Activated T-cell treated with anti-CD3 and anti-CD28 coated beads, Interleukin-2, amount 50 U/mL, for 72 hours (primary cell): ENCODE measurements at regions not wholly inside any gene's neighbourhood (a gene's known extent, or its start where the extent isn't known, plus 50 kb on each side); places are given as distances from the start of the nearest gene placed in this dataset.

Experiments
- ATAC-seq, 2 donors: fragments of 150-1000 bp; cut with Tn5 transposase; replicated peaks in 1 of 2; 2 replicates each; pipeline ENCODE4 v1.10.0; 2021; ENCODE audit warnings: moderate library complexity in 2 of 2, mild to moderate bottlenecking in 1 of 2
- DNase-seq, 2 donors: peaks; one replicate each; pipeline ENCODE4 v3.0.0; 2021 to 2022; ENCODE audit warnings: mixed read lengths in 1 of 2
- H3K27ac Mint-ChIP-seq: one replicate; pipeline ENCODE4 v1.8.0; 2022; ENCODE audit warnings: mild to moderate bottlenecking, moderate library complexity, mixed read lengths
- H3K27me3 Mint-ChIP-seq: one replicate; pipeline ENCODE4 v1.8.0; 2022; ENCODE audit warnings: low read depth, mixed read lengths
- H3K36me3 Mint-ChIP-seq, 2 donors: one replicate each; pipeline ENCODE4 v1.8.0; 2022; ENCODE audit warnings: mixed read lengths in 2 of 2, mild to moderate bottlenecking in 1 of 2; ENCODE audit not compliant: insufficient read depth in 2 of 2
- H3K4me1 Mint-ChIP-seq: one replicate; pipeline ENCODE4 v1.8.0; 2022; ENCODE audit warnings: low read depth, mixed read lengths
- H3K4me3 Mint-ChIP-seq, 2 donors: one replicate each; pipeline ENCODE4 v1.8.0; 2022; ENCODE audit warnings: mild to moderate bottlenecking in 2 of 2, mixed read lengths in 2 of 2, moderate library complexity in 2 of 2
- H3K9me3 Mint-ChIP-seq, 2 donors: one replicate each; pipeline ENCODE4 v1.8.0; 2022; ENCODE audit warnings: mixed read lengths in 2 of 2

DNA sequence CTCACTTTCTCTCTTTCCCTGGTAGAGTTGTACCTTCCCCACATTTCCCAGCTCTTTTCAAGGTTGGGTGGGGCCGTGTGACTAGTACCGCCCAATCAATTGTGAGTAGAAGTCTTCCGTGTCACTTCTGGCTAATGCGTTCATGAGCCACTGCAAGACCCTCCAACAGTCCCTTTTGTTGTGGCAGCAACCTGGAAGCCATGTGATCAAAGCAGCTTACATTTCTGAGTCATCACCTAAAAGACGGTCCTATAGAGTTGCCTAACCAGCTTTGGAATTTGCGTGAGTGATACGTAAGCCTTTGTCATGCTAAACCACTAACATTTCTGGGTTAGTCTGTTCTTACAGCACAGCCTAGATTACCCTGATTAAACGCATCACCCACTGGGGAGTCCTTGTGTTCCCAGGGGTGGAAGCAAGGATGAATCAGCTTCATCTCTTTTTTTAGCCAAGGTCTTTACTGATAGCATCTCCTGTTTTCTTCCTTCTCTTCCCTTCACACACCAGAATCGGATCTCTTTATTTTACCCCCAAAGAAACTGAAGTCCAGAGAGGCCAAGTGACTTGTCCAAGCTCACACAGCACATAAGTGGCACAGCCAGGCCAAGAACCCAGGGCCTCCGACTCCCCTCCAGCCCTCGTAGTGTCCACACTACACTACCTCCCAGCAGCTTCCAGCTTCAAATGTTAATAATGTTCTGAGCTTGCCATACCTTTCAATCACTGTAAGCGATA is 366.3 kb upstream of the XYLT1 start:
- H3K36me3 Mint-ChIP-seq, result no peaks in the 10 kb centered on the region

DNA sequence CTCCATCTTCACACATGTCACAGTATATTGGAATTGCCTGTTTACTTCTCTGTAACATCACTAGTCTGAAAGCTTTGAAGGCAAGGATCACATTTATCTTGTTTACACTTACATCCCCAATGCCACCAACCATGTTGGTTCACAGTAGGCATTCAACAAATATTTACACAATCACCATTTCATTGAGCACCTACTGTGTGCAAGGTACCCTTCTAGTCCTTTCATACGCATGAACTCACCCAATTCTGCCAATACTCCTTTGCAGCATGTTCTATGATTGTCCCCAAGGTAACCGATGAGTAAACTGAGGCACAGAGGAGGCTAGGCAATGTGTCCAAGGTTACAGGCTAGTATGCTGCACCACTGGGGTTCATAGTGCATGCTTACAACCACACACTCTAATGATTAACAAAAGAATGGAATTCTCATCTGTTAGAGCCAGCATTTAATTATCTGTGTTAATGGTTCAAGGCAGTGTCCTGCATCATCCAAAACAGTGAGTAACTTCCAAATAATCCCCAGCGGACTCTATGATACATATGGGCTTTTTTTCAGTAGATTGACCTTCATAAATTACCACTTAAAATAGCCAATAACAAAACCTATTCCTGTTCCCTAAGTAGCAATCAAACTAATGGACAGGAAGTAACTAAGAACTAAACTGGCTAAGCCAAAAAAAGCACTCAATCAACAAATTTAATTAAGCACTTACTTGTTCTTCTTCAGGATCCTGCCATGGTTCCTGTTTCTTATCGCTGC is 364.5 kb upstream of the XYLT1 start:
- Mint-ChIP-seq H3K4me1 (no peaks in the 10 kb centered on the region), H3K9me3 (no peaks in the 10 kb centered on the region), H3K27me3 (peaks cover 6% of the 10 kb centered on the region), H3K4me3 (no peak overlapping the region), H3K27ac (no peak overlapping the region), H3K36me3 (no peaks in the 10 kb centered on the region)
- ATAC-seq (no peak), DNase-seq (no peak)

More for the DNA sequence above, 366.3 kb upstream of the XYLT1 start:
- ATAC-seq (peak; percentile 80 to 84), DNase-seq (peak; percentile 1 to 2)
- H3K4me3 Mint-ChIP-seq, result no peak overlapping the region
- no peaks in the 10 kb centered on the region for H3K9me3 Mint-ChIP-seq
- peaks cover 6% of the 10 kb centered on the region for H3K27me3 Mint-ChIP-seq
- no peaks in the 10 kb centered on the region for H3K4me1 Mint-ChIP-seq
- H3K27ac Mint-ChIP-seq, result no peak overlapping the region

DNA sequence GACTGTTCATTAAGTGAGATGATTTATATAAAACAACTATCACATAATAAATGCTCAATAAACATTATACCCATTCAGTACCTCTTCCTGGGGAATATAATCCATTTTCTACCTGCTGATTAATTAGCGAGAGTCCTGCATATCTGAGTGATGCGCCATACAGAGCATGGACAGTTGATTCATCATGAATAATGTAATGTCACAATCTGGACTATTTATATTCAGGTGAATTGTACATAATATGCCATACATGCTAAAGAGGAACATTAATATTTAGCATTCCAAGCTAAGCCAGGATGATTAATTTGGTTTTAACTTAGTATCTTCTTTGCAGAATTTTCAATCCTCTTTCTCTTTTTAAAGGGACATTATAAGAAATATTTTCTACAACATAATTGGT is 362.0 kb upstream of the XYLT1 start:
- Mint-ChIP-seq H3K4me3 (no peak overlapping the region), H3K27ac (no peak overlapping the region), H3K9me3 (no peaks in the 10 kb centered on the region), H3K36me3 (no peaks in the 10 kb centered on the region), H3K4me1 (no peaks in the 10 kb centered on the region), H3K27me3 (no peaks in the 10 kb centered on the region)
- ATAC-seq, result no peak
- no peak for DNase-seq

DNA sequence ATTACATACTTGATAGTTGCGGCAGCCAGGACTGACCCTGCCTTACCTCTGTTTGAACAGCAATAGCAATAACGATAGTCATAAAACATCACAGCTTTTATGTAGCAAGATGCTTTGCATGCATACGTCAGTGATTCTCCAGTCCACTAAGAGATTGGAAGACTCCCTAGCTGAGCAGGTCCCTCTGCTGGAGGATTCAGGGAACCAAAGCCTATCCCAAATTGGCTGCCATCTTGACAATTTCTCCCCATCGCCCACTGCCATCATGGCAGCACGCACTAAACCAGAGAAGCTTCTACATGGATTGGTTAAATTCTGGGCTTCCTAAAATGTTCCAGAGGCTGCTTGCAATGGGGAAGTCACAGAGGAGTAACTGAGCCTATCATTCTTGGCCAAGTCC is 360.6 kb upstream of the XYLT1 start:
- Mint-ChIP-seq H3K27ac (no peak overlapping the region), H3K36me3 (no peaks in the 10 kb centered on the region), H3K27me3 (no peaks in the 10 kb centered on the region), H3K4me3 (no peak overlapping the region), H3K4me1 (no peaks in the 10 kb centered on the region), H3K9me3 (no peaks in the 10 kb centered on the region)
- DNase-seq (no peak), ATAC-seq (no peak)

DNA sequence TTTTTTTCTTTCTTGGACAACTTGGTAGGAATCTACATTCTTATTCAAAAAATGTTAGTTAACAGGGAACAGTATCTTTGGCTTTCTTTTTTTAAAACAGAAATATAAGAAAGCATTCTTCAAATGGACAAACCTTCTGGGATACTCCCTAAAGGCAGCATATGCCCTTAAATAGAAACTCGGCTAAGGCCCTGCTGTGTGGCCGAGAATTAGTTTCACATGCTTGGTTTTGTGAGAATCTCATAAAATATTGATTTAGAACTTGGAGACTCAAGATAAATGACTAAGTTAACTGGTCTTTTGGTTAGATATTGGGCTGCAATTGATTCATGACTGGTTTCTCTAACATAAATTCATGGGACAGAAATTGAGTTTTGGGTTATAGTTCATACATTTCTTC is 359.9 kb upstream of the XYLT1 start:
- ATAC-seq, result no peak
- Mint-ChIP-seq H3K27me3 (no peaks in the 10 kb centered on the region), H3K9me3 (no peaks in the 10 kb centered on the region), H3K36me3 (no peaks in the 10 kb centered on the region), H3K27ac (no peak overlapping the region), H3K4me3 (no peak overlapping the region), H3K4me1 (no peaks in the 10 kb centered on the region)
- DNase-seq, result no peak

DNA sequence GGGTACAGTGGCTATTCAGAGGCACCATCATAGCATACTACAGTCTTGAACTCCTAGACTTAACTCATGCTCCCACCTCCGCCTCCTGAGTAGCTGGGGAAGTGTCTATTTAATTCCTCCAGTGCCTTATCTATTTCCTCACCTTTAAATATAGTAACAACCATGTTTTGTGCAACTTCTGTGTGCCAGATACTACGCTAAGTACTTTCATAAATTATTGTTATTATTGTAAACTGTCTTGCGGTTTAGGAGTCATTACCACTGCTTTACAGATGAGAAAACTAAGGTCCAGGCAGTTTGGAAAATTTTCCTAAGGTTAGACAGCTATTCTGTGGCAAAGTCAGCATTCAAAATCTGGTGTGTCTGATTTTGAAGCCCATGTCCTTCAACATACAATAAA is 359.1 kb upstream of the XYLT1 start:
- H3K4me3 Mint-ChIP-seq, result no peak overlapping the region
- H3K36me3 Mint-ChIP-seq, result no peaks in the 10 kb centered on the region
- no peaks in the 10 kb centered on the region for H3K9me3 Mint-ChIP-seq
- H3K27ac Mint-ChIP-seq, result no peak overlapping the region
- H3K27me3 Mint-ChIP-seq, result no peaks in the 10 kb centered on the region
- ATAC-seq (no peak), DNase-seq (no peak)
- no peaks in the 10 kb centered on the region for H3K4me1 Mint-ChIP-seq

DNA sequence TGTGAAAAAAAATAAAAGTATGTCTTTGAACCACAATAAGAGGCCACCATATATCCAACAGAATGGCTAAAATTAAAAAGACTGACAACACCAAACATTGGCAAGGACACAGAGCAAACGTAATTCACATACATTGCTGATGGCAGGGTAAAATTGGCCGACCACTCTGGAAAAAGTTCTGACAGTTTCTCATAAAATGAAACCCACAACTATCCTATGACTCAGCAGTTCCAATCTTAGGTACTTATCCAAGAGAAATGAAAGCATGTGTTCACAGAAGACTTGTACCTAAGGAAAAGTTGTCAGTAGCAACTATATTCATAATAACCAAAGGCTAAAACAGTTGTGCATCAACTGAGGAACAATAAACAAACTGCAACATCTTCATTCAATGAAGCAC is 357.3 kb upstream of the XYLT1 start:
- no peak for DNase-seq
- Mint-ChIP-seq H3K9me3 (no peaks in the 10 kb centered on the region), H3K27ac (no peak overlapping the region), H3K4me3 (no peak overlapping the region), H3K27me3 (no peaks in the 10 kb centered on the region), H3K36me3 (no peaks in the 10 kb centered on the region), H3K4me1 (no peaks in the 10 kb centered on the region)
- no peak for ATAC-seq

DNA sequence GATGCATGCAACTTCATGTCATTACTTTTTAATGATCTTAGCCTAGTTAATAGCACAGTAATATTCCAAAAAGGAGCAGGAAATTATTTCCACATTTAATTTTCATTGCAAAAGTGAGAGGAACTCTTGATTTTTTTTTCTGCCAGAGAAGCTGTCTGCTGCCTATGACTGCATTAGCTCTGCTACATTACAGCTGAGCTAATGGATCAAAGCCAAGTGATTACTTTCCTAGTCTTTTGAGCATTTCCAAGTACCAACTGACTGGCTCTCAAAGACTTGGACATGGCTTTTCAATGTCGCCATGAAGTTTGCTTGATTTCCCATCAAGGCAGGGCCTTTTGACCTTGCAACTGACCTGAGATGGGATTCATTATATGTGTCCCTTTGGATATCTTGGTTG is 356.6 kb upstream of the XYLT1 start:
- H3K27ac Mint-ChIP-seq, result no peak overlapping the region
- no peak overlapping the region for H3K4me3 Mint-ChIP-seq
- no peaks in the 10 kb centered on the region for H3K9me3 Mint-ChIP-seq
- H3K4me1 Mint-ChIP-seq, result no peaks in the 10 kb centered on the region
- DNase-seq (no peak), ATAC-seq (no peak)
- no peaks in the 10 kb centered on the region for H3K27me3 Mint-ChIP-seq
- no peaks in the 10 kb centered on the region for H3K36me3 Mint-ChIP-seq

DNA sequence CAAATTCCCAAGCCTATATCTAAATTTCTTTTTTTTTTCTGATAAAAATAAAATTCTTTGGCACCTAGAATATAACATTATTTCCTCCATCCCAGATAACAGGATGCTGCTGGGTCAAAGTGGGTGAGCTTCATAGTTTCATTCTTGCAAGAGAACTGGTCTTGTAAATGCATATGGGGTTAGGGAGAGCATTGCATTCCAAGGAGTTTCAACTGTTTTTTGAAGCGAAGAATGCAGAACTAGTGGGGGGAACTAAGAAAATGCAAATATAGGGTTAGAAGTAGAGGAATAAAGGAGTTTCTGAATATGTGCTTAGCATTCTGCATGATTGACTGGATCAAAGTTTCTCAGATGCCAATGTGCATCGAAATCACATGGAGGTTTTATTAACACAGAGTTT is 347.2 kb upstream of the XYLT1 start:
- DNase-seq, result no peak
- H3K27ac Mint-ChIP-seq, result no peak overlapping the region

DNA sequence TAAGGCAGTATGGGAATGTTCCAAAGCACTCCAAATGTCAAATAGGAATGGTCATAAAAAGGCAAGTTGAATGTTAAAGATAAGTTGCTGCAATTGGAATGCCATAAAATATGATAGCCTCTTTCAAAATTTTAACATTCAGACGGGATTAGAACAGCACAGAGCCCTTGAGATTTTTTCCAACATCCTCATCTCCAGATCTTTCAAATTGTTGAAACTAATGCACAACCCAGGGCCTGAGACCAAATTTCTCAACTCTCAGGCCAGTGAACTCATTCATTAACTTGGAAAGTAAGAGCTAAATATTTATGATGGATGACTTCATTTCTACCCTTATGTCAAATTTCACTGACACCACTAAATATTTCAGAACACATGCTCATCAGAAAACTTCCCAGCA is 346.5 kb upstream of the XYLT1 start:
- peaks cover 4% of the 10 kb centered on the region in 2 donors for H3K36me3 Mint-ChIP-seq
- no peaks in the 10 kb centered on the region for H3K4me1 Mint-ChIP-seq
- DNase-seq (no peak), ATAC-seq (no peak)
- H3K27ac Mint-ChIP-seq, result no peak overlapping the region
- H3K4me3 Mint-ChIP-seq, result no peak overlapping the region
- peaks cover 0 to 6% of the 10 kb centered on the region in 2 donors for H3K9me3 Mint-ChIP-seq
- no peaks in the 10 kb centered on the region for H3K27me3 Mint-ChIP-seq

More for the DNA sequence above, 347.2 kb upstream of the XYLT1 start:
- peaks cover 4% of the 10 kb centered on the region in 2 donors for H3K36me3 Mint-ChIP-seq
- peaks cover 0 to 6% of the 10 kb centered on the region in 2 donors for H3K9me3 Mint-ChIP-seq
- ATAC-seq, result no peak
- H3K27me3 Mint-ChIP-seq, result no peaks in the 10 kb centered on the region
- no peaks in the 10 kb centered on the region for H3K4me1 Mint-ChIP-seq
- no peak overlapping the region for H3K4me3 Mint-ChIP-seq

DNA sequence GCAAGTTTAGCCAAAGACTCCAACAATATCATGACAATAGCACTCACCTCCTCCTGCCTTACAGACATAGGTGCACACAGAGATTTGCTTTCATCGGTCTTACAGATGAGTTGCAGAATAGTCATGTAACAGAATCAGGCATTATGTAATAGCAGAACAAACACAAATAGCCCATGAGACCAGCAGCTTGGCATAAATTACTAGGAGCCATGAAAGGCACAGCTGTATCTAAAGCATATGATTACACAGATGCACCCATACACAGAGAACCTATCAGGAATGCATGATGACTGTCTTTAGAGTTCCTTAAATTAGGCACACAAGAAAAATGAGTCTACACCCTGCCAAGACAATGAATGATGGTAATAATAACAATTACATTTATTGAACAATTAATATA is 342.0 kb upstream of the XYLT1 start:
- Mint-ChIP-seq H3K36me3 (peaks cover 4 to 5% of the 10 kb centered on the region in 2 donors), H3K4me1 (no peaks in the 10 kb centered on the region), H3K4me3 (no peak overlapping the region), H3K27me3 (no peaks in the 10 kb centered on the region), H3K9me3 (peaks cover 6 to 8% of the 10 kb centered on the region in 2 donors), H3K27ac (no peak overlapping the region)
- ATAC-seq (no peak), DNase-seq (no peak)

DNA sequence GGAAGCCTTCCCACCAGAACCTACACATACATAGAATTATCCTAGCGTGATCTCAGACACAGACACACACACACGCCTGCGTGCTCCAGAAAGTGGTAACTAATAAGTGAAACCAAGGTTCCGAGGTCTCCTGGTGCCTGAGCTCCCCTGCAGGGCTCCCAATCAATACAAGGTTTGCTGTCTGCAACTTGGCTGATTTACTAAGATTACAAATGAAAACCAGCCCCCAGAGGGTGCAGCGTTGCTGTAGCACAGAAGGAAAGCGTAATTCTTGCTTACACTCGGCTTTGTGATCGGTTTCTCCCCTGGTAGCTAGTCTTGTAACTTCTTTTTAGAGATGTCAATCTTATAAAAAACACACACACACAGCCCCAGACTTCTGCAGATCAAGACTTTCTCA is 334.1 kb upstream of the XYLT1 start:
- DNase-seq (no peak), ATAC-seq (no peak)
- Mint-ChIP-seq H3K4me1 (no peaks in the 10 kb centered on the region), H3K27me3 (peaks cover 18% of the 10 kb centered on the region), H3K9me3 (no peaks in the 10 kb centered on the region), H3K36me3 (no peaks in the 10 kb centered on the region), H3K27ac (no peak overlapping the region), H3K4me3 (no peak overlapping the region)

DNA sequence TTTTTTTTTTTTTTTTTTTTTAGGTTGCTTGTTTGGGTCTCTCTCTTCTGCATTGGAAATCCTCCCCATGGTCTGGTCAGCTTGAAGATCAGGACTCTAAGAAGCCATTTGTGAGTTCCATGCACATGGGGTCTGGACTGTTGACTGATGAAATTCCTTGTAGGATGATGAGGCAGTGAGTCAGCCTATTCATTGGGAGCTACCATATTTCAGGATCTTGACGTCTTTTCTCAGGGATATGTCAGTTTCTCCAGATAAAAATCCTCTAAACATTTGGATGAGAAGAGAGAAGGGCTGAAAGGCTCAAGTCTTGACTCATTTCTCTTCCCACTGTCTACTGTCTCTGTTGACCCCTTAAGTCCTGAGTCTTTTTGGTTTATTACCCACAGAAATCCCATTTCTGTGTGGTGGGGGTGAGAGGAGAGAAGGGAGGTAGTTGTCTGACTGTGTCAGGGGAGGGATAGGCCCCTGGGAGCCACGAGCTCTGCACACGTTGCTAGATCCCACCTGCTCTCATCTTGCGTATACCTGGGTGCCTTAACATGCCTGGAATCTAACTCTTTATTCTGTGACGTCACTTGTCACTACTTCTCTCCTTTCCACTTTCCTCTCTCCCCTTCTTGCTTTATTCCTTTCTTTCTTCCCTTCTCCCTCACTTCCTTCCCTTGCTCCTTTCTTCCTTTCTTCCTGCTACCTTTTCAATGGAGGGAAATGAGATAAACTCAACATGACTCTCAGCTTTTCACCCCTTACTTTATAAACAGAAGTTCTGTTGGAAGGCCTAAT is 333.1 kb upstream of the XYLT1 start:
- no peaks in the 10 kb centered on the region for H3K9me3 Mint-ChIP-seq
- no peak for ATAC-seq
- no peak overlapping the region for H3K27ac Mint-ChIP-seq
- no peaks in the 10 kb centered on the region for H3K4me1 Mint-ChIP-seq
- no peaks in the 10 kb centered on the region for H3K36me3 Mint-ChIP-seq
- DNase-seq, result no peak
- H3K27me3 Mint-ChIP-seq, result peaks cover 18% of the 10 kb centered on the region
- H3K4me3 Mint-ChIP-seq, result no peak overlapping the region
